HEK293 (cell line): ENCODE measurements at regions not wholly inside any gene's neighbourhood (a gene's known extent, or its start where the extent isn't known, plus 50 kb on each side); places are given as distances from the start of the nearest gene placed in this dataset.

Experiments
- CTCF ChIA-PET: fragments of 350-600 bp; formaldehyde crosslinking; extraction: SDS; loops from one replicate; lab custom pipeline; 2021; ENCODE audit warnings: antibody characterized with exemption; lab: Yijun Ruan, JAX
- POLR2A ChIA-PET: fragments of 300-600 bp; formaldehyde crosslinking; extraction: SDS; loops from one replicate; lab custom pipeline; 2020; ENCODE audit warnings: antibody characterized with exemption, inconsistent platforms; lab: Yijun Ruan, JAX
- H3K27ac ChIP-seq: fragments of 200-500 bp; sonication (Bioruptor generic); 2 replicates; pipeline ENCODE4 v1.5.1; 2014; ENCODE audit warnings: low read depth, low read length, control low read depth, inconsistent platforms; ENCODE audit errors: extremely low read depth
- H3K36me3 ChIP-seq, 2 experiments: fragments of 200-500 bp in 1 of 2; sonication (Bioruptor generic) in 1 of 2; 1 replicate in 1 of 2; 2 replicates in 1 of 2; pipeline ENCODE4 v1.5.1; 2014 to 2017; ENCODE audit warnings: inconsistent platforms in 2 of 2, low read length in 2 of 2; ENCODE audit not compliant: control insufficient read depth in 2 of 2, insufficient read depth in 1 of 2
- H3K4me1 ChIP-seq: fragments of 200-500 bp; sonication (Bioruptor generic); 2 replicates; pipeline ENCODE4 v1.5.1; 2014; ENCODE audit warnings: mild to moderate bottlenecking, low read length, inconsistent platforms; ENCODE audit not compliant: control insufficient read depth, insufficient read depth
- H3K4me3 ChIP-seq: 2 replicates; pipeline ENCODE4 v1.5.1; 2011; ENCODE audit warnings: low read depth, mild to moderate bottlenecking, control low read depth, low read length, moderate library complexity
- H3K9me3 ChIP-seq: fragments of 200-500 bp; sonication (Bioruptor generic); 2 replicates; pipeline ENCODE4 v1.5.1; 2014; ENCODE audit warnings: low read depth, low read length, inconsistent platforms; ENCODE audit not compliant: control insufficient read depth, insufficient read depth
- EGR2 ChIP-seq: fragments of 450-650 bp; formaldehyde crosslinking; IDR thresholded peaks from 2 replicates; pipeline ENCODE4 v1.5.1; 2016; ENCODE audit warnings: low read depth, missing biosample characterization, missing genetic modification characterization
- KLF9 ChIP-seq: fragments of 450-650 bp; formaldehyde crosslinking; IDR thresholded peaks from 2 replicates; pipeline ENCODE4 v1.5.1; 2016; ENCODE audit warnings: missing biosample characterization, missing genetic modification characterization, low read depth
- ZFHX2 ChIP-seq: fragments of 450-650 bp; formaldehyde crosslinking; conservative IDR thresholded peaks from 2 replicates; pipeline ENCODE4 v1.5.1; 2016; ENCODE audit warnings: missing biosample characterization, missing genetic modification characterization
- ZNF146 ChIP-seq: fragments of 450-650 bp; formaldehyde crosslinking; IDR thresholded peaks from 2 replicates; pipeline ENCODE4 v1.5.1; 2016; ENCODE audit warnings: missing biosample characterization, missing genetic modification characterization
- ZNF202 ChIP-seq: fragments of 450-650 bp; formaldehyde crosslinking; IDR thresholded peaks from 2 replicates; pipeline ENCODE4 v1.5.1; 2016; ENCODE audit warnings: missing biosample characterization, missing genetic modification characterization, borderline replicate concordance
- ZNF24 ChIP-seq: fragments of 450-650 bp; formaldehyde crosslinking; IDR thresholded peaks from 2 replicates; pipeline ENCODE4 v1.5.1; 2016; ENCODE audit warnings: missing biosample characterization, missing genetic modification characterization
- ZNF404 ChIP-seq: fragments of 450-650 bp; formaldehyde crosslinking; IDR thresholded peaks from 2 replicates; pipeline ENCODE4 v1.5.1; 2017; ENCODE audit warnings: missing biosample characterization, missing genetic modification characterization
- ZNF521 ChIP-seq: fragments of 450-650 bp; formaldehyde crosslinking; IDR thresholded peaks from 2 replicates; pipeline ENCODE4 v1.5.1; 2017; ENCODE audit warnings: missing biosample characterization, mild to moderate bottlenecking, missing genetic modification characterization
- ZNF621 ChIP-seq: fragments of 450-650 bp; formaldehyde crosslinking; IDR thresholded peaks from 2 replicates; pipeline ENCODE4 v1.5.1; 2017; ENCODE audit warnings: missing biosample characterization, missing genetic modification characterization
- ZNF654 ChIP-seq: fragments of 450-650 bp; formaldehyde crosslinking; IDR thresholded peaks from 2 replicates; pipeline ENCODE4 v1.5.1; 2016; ENCODE audit warnings: low read depth, missing biosample characterization, missing genetic modification characterization
- ZNF785 ChIP-seq: fragments of 450-650 bp; formaldehyde crosslinking; IDR thresholded peaks from 2 replicates; pipeline ENCODE4 v1.5.1; 2016; ENCODE audit warnings: missing biosample characterization, missing genetic modification characterization
- ZSCAN23 ChIP-seq: fragments of 450-650 bp; formaldehyde crosslinking; IDR thresholded peaks from 2 replicates; pipeline ENCODE4 v1.5.1; 2016; ENCODE audit warnings: missing biosample characterization, missing genetic modification characterization
- TF ChIP-seq, protein P1 (sequence below): fragments of 450-650 bp; formaldehyde crosslinking; IDR thresholded peaks from 2 replicates; pipeline ENCODE4 v1.5.1; 2016; ENCODE audit warnings: missing biosample characterization, missing genetic modification characterization
- TF ChIP-seq, protein P2 (sequence below): fragments of 450-650 bp; formaldehyde crosslinking; IDR thresholded peaks from 2 replicates; pipeline ENCODE4 v1.5.1; 2016; ENCODE audit warnings: missing biosample characterization, missing genetic modification characterization
- TF ChIP-seq, protein P3 (sequence below): fragments of 450-650 bp; formaldehyde crosslinking; IDR thresholded peaks from 2 replicates; pipeline ENCODE4 v1.5.1; 2017; ENCODE audit warnings: missing biosample characterization, missing genetic modification characterization
- TF ChIP-seq, protein P4 (sequence below): fragments of 450-650 bp; formaldehyde crosslinking; IDR thresholded peaks from 2 replicates; pipeline ENCODE4 v1.5.1; 2016; ENCODE audit warnings: missing biosample characterization, missing genetic modification characterization
- TF ChIP-seq, protein P5 (sequence below): fragments of 450-650 bp; formaldehyde crosslinking; IDR thresholded peaks from 2 replicates; pipeline ENCODE4 v1.5.1; 2016; ENCODE audit warnings: missing biosample characterization, missing genetic modification characterization

DNA sequence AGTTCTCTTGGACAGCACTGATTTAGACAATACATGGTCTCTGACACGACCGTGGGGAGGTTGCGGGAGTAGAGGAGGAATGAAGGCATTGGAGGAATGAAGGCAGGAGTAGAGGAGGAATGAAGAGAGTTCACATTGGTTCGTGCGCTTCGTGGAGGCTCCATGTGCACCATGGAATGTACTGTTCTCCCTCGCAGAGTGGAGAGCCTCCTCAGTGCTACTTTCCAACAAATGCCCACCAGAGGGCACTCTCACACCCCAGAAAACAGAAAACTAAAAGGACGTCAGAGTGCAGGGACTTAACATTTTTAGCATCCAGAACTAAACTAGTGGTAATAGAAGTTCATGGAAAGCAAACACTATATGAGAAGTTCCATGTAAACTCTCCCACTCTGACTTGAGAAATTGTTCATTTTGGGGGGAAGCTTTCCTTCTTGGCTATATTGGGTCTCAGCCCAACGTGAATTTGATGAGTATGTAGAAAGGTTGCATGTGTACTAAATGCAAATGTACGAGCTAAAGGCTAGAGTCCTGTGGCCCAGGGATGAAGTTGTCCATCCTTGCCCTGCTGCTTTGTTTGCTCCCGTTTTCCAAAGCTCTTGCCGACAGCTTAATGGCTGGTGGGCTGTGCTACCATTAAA, 211.6 kb downstream of the LMX1A start (continued):
- TF ChIP-seq, protein P1, sequence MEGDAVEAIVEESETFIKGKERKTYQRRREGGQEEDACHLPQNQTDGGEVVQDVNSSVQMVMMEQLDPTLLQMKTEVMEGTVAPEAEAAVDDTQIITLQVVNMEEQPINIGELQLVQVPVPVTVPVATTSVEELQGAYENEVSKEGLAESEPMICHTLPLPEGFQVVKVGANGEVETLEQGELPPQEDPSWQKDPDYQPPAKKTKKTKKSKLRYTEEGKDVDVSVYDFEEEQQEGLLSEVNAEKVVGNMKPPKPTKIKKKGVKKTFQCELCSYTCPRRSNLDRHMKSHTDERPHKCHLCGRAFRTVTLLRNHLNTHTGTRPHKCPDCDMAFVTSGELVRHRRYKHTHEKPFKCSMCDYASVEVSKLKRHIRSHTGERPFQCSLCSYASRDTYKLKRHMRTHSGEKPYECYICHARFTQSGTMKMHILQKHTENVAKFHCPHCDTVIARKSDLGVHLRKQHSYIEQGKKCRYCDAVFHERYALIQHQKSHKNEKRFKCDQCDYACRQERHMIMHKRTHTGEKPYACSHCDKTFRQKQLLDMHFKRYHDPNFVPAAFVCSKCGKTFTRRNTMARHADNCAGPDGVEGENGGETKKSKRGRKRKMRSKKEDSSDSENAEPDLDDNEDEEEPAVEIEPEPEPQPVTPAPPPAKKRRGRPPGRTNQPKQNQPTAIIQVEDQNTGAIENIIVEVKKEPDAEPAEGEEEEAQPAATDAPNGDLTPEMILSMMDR = peak; percentile 55
- TF ChIP-seq, protein P2, sequence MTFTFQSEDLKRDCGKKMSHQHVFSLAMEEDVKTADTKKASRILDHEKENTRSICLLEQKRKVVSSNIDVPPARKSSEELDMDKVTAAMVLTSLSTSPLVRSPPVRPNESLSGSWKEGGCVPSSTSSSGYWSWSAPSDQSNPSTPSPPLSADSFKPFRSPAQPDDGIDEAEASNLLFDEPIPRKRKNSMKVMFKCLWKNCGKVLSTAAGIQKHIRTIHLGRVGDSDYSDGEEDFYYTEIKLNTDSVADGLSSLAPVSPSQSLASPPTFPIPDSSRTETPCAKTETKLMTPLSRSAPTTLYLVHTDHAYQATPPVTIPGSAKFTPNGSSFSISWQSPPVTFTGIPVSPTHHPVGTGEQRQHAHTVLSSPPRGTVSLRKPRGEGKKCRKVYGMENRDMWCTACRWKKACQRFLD (tag by site-specific recombination) = no peak
- TF ChIP-seq ZNF146 (tag by site-specific recombination) = no peak
- TF ChIP-seq ZNF621 (tag by site-specific recombination) = no peak
- TF ChIP-seq ZNF654 (tag by site-specific recombination) = peak; percentile 80
- no peak for TF ChIP-seq ZNF404
- TF ChIP-seq, all 188 proteins: peak for 2

DNA sequence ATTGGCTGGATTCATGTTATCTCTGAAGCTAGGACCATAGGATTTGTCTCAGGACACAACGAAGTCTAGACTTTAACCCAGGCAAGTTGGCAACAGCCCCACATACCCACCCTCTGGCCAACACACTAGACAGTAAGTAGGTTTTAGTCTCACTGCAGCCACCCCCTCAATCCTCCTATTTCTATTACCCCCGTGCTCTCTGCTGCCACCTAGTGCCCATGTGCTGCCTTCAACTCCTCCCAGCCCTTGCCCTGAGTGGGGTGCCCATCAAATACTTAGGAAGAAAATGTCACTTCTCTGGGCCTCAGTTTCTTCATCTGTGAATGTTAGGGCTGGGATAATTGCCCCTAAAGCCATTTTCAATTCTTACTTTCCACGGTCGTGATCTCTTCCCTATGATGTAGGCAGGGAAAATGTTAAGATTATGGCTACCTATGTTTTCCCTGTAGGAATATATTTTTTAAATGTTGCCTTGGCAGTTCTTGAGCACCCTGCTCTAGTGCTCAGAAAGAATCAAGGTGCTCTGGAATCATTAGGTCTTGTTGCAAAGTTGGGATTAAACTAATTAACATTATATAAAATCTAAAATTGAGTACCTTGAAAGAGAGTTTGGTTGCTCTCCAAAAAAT, 213.0 kb downstream of the LMX1A start:
- Histone ChIP-seq H3K4me3 (no peak overlapping the region), H3K9me3 (no peaks in the 10 kb centered on the region), H3K36me3 (no peaks in the 10 kb centered on the region), H3K27ac (no peak overlapping the region), H3K4me1 (no peaks in the 10 kb centered on the region)
- ChIA-PET CTCF (interaction anchor here (0.7 to 3.8 kb wide), 10 partner anchors 7 to 261 kb away, joined by 3 to 46 read pairs (median 4); no protein-coding TSS in a partner anchor), POLR2A (no interaction called here)
- TF ChIP-seq KLF9 (tag by site-specific recombination) (no peak), ZNF521 (tag by site-specific recombination) (no peak), ZFHX2 (tag by site-specific recombination) (0 out of 2 replicates have a peak, but pooled peaks have one; percentile 10), ZSCAN23 (no peak), ZNF24 (tag by site-specific recombination) (no peak), ZNF654 (tag by site-specific recombination) (peak; percentile 26), EGR2 (tag by site-specific recombination) (0 out of 2 replicates have a peak, but pooled peaks have one; percentile 12), ZNF785 (no peak), ZNF202 (tag by site-specific recombination) (no peak)
- TF ChIP-seq, protein P3, sequence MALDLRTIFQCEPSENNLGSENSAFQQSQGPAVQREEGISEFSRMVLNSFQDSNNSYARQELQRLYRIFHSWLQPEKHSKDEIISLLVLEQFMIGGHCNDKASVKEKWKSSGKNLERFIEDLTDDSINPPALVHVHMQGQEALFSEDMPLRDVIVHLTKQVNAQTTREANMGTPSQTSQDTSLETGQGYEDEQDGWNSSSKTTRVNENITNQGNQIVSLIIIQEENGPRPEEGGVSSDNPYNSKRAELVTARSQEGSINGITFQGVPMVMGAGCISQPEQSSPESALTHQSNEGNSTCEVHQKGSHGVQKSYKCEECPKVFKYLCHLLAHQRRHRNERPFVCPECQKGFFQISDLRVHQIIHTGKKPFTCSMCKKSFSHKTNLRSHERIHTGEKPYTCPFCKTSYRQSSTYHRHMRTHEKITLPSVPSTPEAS (tag by site-specific recombination) = no peak
- TF ChIP-seq, protein P4, sequence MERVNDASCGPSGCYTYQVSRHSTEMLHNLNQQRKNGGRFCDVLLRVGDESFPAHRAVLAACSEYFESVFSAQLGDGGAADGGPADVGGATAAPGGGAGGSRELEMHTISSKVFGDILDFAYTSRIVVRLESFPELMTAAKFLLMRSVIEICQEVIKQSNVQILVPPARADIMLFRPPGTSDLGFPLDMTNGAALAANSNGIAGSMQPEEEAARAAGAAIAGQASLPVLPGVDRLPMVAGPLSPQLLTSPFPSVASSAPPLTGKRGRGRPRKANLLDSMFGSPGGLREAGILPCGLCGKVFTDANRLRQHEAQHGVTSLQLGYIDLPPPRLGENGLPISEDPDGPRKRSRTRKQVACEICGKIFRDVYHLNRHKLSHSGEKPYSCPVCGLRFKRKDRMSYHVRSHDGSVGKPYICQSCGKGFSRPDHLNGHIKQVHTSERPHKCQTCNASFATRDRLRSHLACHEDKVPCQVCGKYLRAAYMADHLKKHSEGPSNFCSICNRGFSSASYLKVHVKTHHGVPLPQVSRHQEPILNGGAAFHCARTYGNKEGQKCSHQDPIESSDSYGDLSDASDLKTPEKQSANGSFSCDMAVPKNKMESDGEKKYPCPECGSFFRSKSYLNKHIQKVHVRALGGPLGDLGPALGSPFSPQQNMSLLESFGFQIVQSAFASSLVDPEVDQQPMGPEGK (tag by site-specific recombination) = 0 out of 2 replicates have a peak, but pooled peaks have one; percentile 28
- TF ChIP-seq, protein P1 = peak; percentile 65
- TF ChIP-seq, protein P5, sequence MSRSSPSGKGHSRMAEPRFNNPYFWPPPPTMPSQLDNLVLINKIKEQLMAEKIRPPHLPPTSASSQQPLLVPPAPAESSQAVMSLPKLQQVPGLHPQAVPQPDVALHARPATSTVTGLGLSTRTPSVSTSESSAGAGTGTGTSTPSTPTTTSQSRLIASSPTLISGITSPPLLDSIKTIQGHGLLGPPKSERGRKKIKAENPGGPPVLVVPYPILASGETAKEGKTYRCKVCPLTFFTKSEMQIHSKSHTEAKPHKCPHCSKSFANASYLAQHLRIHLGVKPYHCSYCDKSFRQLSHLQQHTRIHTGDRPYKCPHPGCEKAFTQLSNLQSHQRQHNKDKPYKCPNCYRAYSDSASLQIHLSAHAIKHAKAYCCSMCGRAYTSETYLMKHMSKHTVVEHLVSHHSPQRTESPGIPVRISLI (tag by site-specific recombination) = no peak
